Suprapubic skin (tissue), 4 donors: ENCODE measurements at regions not wholly inside any gene's neighbourhood (a gene's known extent, or its start where the extent isn't known, plus 50 kb on each side); places are given as distances from the start of the nearest gene placed in this dataset.

Experiments used
- EP300 ChIP-seq: sonication (generic); formaldehyde crosslinking; IDR thresholded peaks from one replicate; pipeline ENCODE4 v1.6.1; 2017; ENCODE audit warnings: antibody characterized with exemption
- POLR2A ChIP-seq, 2 donors: fragments of 450-650 bp; IDR thresholded peaks; one replicate each; pipeline ENCODE4 v1.6.1; 2017; ENCODE audit warnings: antibody characterized with exemption in 2 of 2, mild to moderate bottlenecking in 2 of 2, moderate library complexity in 2 of 2
- POLR2AphosphoS5 ChIP-seq, 3 donors: sonication (generic); formaldehyde crosslinking; IDR thresholded peaks; one replicate each; pipeline ENCODE4 v1.6.1; 2017; ENCODE audit warnings: antibody characterized with exemption in 3 of 3
- TF ChIP-seq, protein P1 (sequence below), 2 donors: fragments of 200-600 bp in 1 of 2; fragments of 450-650 bp in 1 of 2; sonication (generic) in 1 of 2; IDR thresholded peaks; one replicate each; pipeline ENCODE4 v1.5.1; 2016 to 2019; ENCODE audit warnings: antibody characterized with exemption in 2 of 2, mild to moderate bottlenecking in 1 of 2, moderate library complexity in 1 of 2

DNA sequence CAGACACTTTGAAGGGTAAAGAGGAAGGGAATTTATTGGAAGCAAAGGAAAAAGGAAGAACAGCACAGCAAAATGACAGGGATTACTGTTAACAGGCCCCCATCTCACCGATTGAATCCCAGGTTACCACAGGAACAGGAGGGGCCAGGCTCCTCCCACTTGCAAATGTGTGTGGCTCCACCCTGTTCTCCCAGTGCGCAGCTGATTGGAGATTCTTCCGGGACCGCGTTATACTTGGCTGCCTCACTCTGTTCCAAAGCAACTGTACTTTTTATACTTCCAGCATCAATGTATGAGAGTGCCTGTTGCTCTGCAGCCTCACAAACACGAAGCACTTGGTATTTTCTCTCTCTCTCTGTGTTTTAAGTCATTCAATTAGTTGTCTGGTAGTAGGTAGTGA lies 273.6 kb upstream of the MDGA2 start:
- TF ChIP-seq, protein P1, sequence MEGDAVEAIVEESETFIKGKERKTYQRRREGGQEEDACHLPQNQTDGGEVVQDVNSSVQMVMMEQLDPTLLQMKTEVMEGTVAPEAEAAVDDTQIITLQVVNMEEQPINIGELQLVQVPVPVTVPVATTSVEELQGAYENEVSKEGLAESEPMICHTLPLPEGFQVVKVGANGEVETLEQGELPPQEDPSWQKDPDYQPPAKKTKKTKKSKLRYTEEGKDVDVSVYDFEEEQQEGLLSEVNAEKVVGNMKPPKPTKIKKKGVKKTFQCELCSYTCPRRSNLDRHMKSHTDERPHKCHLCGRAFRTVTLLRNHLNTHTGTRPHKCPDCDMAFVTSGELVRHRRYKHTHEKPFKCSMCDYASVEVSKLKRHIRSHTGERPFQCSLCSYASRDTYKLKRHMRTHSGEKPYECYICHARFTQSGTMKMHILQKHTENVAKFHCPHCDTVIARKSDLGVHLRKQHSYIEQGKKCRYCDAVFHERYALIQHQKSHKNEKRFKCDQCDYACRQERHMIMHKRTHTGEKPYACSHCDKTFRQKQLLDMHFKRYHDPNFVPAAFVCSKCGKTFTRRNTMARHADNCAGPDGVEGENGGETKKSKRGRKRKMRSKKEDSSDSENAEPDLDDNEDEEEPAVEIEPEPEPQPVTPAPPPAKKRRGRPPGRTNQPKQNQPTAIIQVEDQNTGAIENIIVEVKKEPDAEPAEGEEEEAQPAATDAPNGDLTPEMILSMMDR (IDR thresholded peaks at IDR 0.05) = no peak
- TF ChIP-seq EP300 = no peak
- TF ChIP-seq POLR2A (IDR thresholded peaks at IDR 0.05) = no peak
- TF ChIP-seq POLR2AphosphoS5 (IDR thresholded peaks at IDR 0.05) = no peak
